ENCODE measurements at regions not wholly inside any gene's neighbourhood (a gene's known extent, or its start where the extent isn't known, plus 50 kb on each side); places are given as distances from the start of the nearest gene placed in this dataset.

DNA sequence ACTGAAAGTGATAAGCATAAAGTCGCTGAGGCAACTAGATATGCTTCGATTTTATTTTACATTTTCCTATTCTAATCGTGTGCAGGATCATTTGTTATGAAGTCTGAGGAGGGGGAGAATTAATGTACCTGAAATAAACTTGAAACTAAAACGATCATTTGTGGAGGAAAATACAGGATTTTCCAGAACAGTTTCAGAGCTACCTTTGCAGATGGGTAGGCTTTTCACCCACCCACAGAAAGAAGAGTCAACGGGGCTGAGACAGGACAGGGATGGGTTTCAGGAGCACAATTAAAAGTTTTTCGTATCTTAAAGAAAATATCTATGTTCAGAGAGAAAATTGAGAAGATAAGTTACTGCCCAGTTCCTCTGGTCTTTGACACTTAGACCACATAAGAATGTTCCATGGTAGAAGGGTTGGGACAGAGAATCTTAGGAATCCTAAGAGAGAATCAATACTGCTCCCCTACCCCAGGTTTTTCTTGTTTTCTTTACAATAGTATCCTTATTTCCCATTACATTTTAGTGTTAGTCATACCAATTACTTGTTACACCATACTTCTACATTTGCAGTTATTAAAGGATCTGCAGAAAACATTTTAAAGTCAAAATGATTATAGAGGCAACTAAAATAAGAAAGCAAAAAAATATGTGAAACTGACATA lies 211.4 kb downstream of the DEPDC1B start:
- DNase-seq (ENCODE audit: low read depth): no peak
- H3K4me3 ChIP-seq (ENCODE audit: low read length): peak overlapping the region; percentile 49
- TF ChIP-seq, protein P1, sequence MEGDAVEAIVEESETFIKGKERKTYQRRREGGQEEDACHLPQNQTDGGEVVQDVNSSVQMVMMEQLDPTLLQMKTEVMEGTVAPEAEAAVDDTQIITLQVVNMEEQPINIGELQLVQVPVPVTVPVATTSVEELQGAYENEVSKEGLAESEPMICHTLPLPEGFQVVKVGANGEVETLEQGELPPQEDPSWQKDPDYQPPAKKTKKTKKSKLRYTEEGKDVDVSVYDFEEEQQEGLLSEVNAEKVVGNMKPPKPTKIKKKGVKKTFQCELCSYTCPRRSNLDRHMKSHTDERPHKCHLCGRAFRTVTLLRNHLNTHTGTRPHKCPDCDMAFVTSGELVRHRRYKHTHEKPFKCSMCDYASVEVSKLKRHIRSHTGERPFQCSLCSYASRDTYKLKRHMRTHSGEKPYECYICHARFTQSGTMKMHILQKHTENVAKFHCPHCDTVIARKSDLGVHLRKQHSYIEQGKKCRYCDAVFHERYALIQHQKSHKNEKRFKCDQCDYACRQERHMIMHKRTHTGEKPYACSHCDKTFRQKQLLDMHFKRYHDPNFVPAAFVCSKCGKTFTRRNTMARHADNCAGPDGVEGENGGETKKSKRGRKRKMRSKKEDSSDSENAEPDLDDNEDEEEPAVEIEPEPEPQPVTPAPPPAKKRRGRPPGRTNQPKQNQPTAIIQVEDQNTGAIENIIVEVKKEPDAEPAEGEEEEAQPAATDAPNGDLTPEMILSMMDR (conservative IDR thresholded peaks at IDR 0.05; ENCODE audit: low read length): no peak

- TF ChIP-seq, protein P1 (conservative IDR thresholded peaks at IDR 0.05; ENCODE audit: low read length): no peak
- DNase-seq (ENCODE audit: low read depth): peak; percentile 11
- H3K4me3 ChIP-seq (ENCODE audit: low read length): peak overlapping the region; percentile 49
Observed at GRCh38 chr5:60487885-60488442, 212.0 kb downstream of the DEPDC1B start.

DNA sequence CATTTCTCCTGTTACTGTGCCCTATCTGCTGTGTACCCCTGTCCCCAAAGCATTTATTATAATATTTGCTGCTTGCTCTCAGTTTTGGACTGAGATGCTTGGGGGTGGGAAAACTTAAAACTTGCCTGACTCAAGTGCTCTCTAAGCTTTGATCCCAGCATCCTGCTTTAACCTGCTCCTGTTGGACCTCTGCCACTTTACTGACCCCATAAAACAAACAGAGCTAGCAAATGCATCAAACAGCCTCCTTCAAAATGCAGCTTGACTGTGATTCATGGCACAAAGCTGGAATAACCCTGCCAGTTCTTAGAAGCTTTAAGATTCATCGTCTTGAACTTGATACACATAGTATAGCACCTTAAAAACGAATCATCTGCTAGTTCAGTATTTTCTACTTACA lies 212.5 kb downstream of the DEPDC1B start:
- H3K4me3 ChIP-seq (ENCODE audit: low read length): no peak overlapping the region; the same call in 1 of the 2 replicates
- DNase-seq (ENCODE audit: low read depth): no peak
- TF ChIP-seq, protein P1 (conservative IDR thresholded peaks at IDR 0.05; ENCODE audit: low read length): no peak

- no peak overlapping the region for H3K4me3 ChIP-seq (ENCODE audit: low read length)
- no peak for DNase-seq (ENCODE audit: low read depth)
- TF ChIP-seq, protein P1 (conservative IDR thresholded peaks at IDR 0.05; ENCODE audit: low read length): no peak
Observed at GRCh38 chr5:60485361-60485760, 214.6 kb downstream of the DEPDC1B start.

DNA sequence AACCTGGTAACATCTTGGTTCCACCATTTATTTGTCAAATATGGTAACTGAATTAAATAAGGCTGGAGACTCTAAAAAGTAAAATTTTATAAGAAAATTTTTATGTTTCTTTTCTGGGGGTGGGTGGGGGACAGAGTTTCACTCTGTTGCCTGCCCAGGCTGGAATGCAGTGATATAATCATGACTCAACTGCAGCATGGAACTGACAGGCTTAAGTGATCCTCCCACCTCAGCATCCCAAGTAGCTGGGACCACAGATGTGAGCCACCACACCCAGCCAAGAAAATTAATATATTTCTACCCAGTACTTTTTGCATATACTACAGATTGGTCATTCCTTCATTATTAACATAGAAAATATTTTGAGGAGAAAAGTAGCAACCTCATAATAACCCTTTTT lies 216.9 kb downstream of the DEPDC1B start:
- no peak for DNase-seq (ENCODE audit: low read depth)
- TF ChIP-seq, protein P1 (conservative IDR thresholded peaks at IDR 0.05; ENCODE audit: low read length): no peak
- H3K4me3 ChIP-seq (ENCODE audit: low read length): no peak overlapping the region

- DNase-seq (ENCODE audit: low read depth): no peak
- H3K4me3 ChIP-seq (ENCODE audit: low read length): no peak overlapping the region
- TF ChIP-seq, protein P1 (conservative IDR thresholded peaks at IDR 0.05; ENCODE audit: low read length): no peak
Observed at GRCh38 chr5:60482301-60482700, 217.7 kb downstream of the DEPDC1B start.

DNA sequence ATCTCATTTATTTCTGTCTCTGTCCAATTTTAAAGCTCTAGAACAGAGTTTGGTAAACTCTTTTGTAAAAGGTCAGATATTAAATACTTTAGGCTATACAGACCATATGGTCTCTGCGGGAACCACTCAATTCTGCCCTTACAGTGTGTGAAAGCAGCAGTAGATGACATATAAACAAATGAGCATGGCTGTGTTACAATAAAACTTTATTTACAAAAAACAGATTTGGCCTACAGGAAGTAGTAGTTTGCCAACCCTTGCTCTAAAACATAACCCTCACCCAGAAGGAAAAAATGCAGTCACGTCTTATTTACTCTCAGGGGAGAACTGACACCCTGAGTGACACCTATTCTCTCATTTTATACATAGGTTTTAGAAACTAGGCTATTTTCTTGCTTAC lies 220.4 kb downstream of the DEPDC1B start:
- TF ChIP-seq, protein P1 (conservative IDR thresholded peaks at IDR 0.05; ENCODE audit: low read length): no peak
- H3K4me3 ChIP-seq (ENCODE audit: low read length): no peak overlapping the region
- DNase-seq (ENCODE audit: low read depth): no peak

Data from AG10803 (cell line).